ENCODE measurements at regions not wholly inside any gene's neighbourhood (a gene's known extent, or its start where the extent isn't known, plus 50 kb on each side); places are given as distances from the start of the nearest gene placed in this dataset.

DNA sequence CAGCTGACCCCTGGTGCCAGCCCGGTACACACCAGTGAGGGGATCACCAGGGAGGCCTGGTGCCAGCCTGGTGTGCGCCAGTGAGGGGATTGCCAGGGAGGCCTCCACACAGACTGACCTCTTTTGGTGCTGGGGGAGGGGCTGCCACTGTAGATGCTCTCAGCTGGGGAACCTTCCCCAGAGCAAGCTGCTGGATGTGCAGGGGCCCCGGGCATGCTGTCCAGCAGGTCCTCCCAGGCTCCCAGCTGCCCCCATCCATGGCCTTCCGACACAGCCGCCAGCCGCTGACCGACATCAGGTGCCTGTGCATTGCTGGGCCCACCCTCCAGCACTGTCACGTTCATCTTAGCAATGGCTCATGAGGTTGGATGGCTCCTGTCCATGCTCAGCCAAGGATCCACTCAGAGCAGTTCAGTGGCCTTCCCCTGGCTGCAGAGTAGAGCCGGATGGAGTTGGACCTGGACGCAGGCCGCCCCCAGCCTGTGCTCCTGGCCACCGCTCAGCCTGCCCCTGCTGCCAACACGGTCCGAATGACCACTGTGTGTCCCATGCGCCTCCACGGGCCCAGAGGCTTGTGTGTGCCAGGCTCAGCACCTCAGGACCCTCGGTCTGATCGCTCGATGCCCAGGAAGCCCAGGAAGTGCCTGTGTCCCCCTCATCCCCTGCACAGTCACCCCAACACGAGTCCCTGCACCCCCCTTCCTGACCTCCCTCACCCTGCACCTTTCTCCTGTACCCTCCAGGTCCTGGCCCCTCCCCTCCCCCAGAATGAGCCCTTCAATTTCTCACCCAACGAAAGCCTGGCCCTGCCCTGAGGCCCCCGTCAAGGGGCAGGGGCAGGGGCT is 95.7 kb downstream of the YTHDF1 start (continued):
- TF ChIP-seq, protein P1, sequence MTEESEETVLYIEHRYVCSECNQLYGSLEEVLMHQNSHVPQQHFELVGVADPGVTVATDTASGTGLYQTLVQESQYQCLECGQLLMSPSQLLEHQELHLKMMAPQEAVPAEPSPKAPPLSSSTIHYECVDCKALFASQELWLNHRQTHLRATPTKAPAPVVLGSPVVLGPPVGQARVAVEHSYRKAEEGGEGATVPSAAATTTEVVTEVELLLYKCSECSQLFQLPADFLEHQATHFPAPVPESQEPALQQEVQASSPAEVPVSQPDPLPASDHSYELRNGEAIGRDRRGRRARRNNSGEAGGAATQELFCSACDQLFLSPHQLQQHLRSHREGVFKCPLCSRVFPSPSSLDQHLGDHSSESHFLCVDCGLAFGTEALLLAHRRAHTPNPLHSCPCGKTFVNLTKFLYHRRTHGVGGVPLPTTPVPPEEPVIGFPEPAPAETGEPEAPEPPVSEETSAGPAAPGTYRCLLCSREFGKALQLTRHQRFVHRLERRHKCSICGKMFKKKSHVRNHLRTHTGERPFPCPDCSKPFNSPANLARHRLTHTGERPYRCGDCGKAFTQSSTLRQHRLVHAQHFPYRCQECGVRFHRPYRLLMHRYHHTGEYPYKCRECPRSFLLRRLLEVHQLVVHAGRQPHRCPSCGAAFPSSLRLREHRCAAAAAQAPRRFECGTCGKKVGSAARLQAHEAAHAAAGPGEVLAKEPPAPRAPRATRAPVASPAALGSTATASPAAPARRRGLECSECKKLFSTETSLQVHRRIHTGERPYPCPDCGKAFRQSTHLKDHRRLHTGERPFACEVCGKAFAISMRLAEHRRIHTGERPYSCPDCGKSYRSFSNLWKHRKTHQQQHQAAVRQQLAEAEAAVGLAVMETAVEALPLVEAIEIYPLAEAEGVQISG (CRISPR knock-in tag; IDR thresholded peaks at IDR 0.05): no peak

DNA sequence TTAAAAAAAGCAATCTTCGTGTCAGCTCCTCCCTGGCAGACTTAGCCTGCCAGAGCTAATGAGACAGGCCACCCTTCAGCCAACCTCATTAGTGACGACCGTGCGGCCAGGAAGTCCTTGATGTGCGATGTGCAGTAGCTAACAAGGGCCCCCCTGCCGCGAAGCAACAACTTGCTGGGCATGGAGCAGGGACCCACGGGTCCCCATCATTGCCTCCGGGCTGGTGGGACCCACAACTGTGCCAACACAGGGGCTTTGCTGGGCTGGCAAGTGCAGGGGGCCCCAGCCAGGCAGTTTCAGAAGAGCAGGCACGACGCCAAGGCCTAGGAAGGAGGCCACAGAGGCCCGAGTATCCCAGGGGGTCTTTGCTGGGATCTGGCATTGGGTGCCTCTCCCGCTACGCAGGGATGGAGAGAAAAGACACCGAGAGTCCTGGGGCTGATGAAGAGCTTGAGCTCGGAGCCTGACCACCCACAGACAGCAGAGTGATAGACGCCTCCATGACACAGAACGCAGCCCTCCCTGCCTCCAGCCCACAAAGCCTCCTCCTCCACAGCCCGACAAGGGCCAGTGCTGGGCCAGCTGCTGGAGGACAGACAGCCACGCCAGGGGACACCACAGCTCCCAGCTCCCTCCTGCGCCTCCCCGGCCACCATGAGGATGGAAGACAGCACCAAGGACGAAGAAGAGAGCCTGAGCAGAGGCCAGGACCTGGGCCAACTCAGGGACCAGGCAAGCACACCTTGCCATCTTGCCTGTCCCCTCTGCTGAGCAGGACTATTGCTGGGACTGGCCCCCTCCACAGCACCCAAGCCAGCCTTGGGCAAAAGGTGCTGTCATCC is 96.6 kb downstream of the YTHDF1 start:
- H3K27ac ChIP-seq (ENCODE audit: extremely low read length, insufficient read depth, low read length): no peak overlapping the region
- ChIA-PET POLR2A (no interaction called here), CTCF (ENCODE audit: low intra/inter-chr PET ratio, low total read pairs) (no interaction called here)
- H3K9me3 ChIP-seq (ENCODE audit: low read length): no peaks in the 10 kb centered on the region
- 8% methylated on average over 23 of the region's 23 CpGs for WGBS (ENCODE audit: low lambda C conversion rate)
- no peak overlapping the region for H3K9ac ChIP-seq (ENCODE audit: insufficient read depth, low read depth, low read length)
- H3K4me1 ChIP-seq (ENCODE audit: insufficient read depth, low read length): no peaks in the 10 kb centered on the region
- no peak for DNase-seq (ENCODE audit: low spot score)
- no peak overlapping the region for H2AFZ ChIP-seq (ENCODE audit: low read length)
- TF ChIP-seq SRSF1 (optimal IDR thresholded peaks at IDR 0.05; ENCODE audit: low read depth, low read length): no peak
- TF ChIP-seq SRF (IDR thresholded peaks at IDR 0.05; ENCODE audit: low read depth, low read length): no peak
- no peak for TF ChIP-seq ZNF224 (CRISPR knock-in tag; IDR thresholded peaks at IDR 0.05)
- no peak for TF ChIP-seq ZNF615 (CRISPR knock-in tag; IDR thresholded peaks at IDR 0.05; ENCODE audit: borderline replicate concordance)
- TF ChIP-seq SPEN (CRISPR knock-in tag; IDR thresholded peaks at IDR 0.05; ENCODE audit: low read depth): no peak
- H4K20me1 ChIP-seq (ENCODE audit: insufficient read depth, low read length): peaks cover 21% of the 10 kb centered on the region; the same call in 1 of the 2 replicates
- ATAC-seq: no peak
- in situ Hi-C loops (cut with HindIII; ENCODE audit: extremely low pct_ligation_motif_present, low pct_unique_long_range_greater_than_20kb) (no loop called here), intact Hi-C loops (cut with micrococcal nuclease; ENCODE audit: unreplicated experiment) (no loop called here)
- no peaks in the 10 kb centered on the region for H3K36me3 ChIP-seq (replicated peaks in 1 of 2; ENCODE audit: control insufficient read depth in 1 of 2, insufficient read depth in 2 of 2, low read length in 2 of 2)
- H3K27me3 ChIP-seq (ENCODE audit: control insufficient read depth in 1 of 2, insufficient read depth in 2 of 2, low read length in 2 of 2): peaks cover 14 to 97% of the 10 kb centered on the region in 2 experiments; a peak in 4 of 5 replicates
- FAIRE-seq: no peak
- H3K4me2 ChIP-seq (ENCODE audit: low read depth, low read length): no peak overlapping the region
- BruUV-seq (replicated peaks): no TSS peak
- no peaks in the 10 kb centered on the region for H3K79me2 ChIP-seq (ENCODE audit: insufficient read depth, low read length)
- H3K4me3 ChIP-seq (replicated peaks in 1 of 3; ENCODE audit: insufficient read depth in 1 of 3, low read depth in 2 of 3, low read length in 3 of 3): no peak overlapping the region

All from HepG2 (cell line).